ENCODE measurements at regions not wholly inside any gene's neighbourhood (a gene's known extent, or its start where the extent isn't known, plus 50 kb on each side); places are given as distances from the start of the nearest gene placed in this dataset.

DNA sequence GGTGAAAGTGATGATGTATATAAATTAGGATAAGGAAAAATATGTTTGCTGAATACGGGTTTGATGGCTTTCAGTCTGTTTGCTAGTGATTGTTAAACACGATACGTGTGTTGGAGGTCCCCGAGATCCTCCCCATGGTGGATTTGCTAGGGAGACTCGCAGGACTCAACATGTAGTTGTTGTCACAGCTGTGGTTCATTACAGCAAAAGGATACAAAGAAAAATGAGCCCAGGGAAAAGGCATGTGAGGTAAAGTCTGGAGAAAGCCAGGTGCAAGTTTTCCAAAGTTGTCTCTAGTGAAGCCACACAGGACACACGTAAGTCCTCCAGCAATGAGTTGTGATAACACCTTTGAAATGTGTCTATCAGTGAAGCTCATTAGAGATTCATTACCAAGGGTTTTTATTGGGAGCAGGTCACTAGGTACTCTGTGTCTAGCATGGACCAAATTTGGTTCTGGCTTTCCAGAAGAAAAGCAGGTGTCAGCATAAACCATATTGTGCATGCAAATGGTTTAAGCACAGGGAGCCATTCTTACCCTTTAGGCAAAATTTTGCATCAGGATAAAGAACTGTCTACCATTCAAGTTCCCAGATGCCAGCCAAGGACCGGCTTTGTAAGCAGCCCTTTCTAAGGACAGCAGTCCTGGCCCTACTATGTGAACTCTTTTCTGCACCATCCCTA is 215.2 kb upstream of the WSCD1 start:
- no peaks in the 10 kb centered on the region for H3K36me3 ChIP-seq (ENCODE audit: insufficient read depth, low read length)

DNA sequence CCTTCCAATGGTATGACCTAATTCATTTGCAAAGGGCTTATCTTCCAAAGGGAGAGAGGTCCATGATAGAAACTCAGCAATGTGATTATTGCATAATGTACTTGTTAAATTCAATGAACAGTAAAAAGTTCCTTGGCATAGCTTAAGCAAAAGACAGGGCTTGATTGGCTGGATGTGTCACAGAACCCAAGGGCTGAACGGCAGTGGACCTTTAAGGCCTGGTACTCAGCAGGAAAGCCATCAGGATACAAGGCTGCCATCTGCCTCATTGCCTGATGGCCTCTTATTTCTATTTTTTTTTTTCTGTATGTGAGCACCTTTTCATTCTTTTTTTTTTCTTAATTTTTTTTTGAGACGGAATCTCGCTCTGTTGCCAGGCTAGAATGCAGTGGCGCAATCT is 208.9 kb upstream of the WSCD1 start:
- Histone ChIP-seq H2AFZ (ENCODE audit: low read length) (no peak overlapping the region), H3K4me2 (ENCODE audit: insufficient read depth, low read length) (no peak overlapping the region), H4K20me1 (ENCODE audit: insufficient read depth, low read length) (no peaks in the 10 kb centered on the region), H3K79me2 (ENCODE audit: insufficient read depth, low read length) (no peaks in the 10 kb centered on the region), H3K36me3 (ENCODE audit: insufficient read depth, low read length) (no peaks in the 10 kb centered on the region), H3K9me3 (ENCODE audit: low read depth, low read length) (no peaks in the 10 kb centered on the region), H3K4me1 (ENCODE audit: insufficient read depth, low read length) (no peaks in the 10 kb centered on the region), H3K4me3 (ENCODE audit: insufficient read depth, low read length) (no peak overlapping the region), H3K27me3 (ENCODE audit: insufficient read depth, low read length) (no peaks in the 10 kb centered on the region), H3K27ac (ENCODE audit: low read depth, low read length) (no peak overlapping the region)
- DNase-seq (ENCODE audit: insufficient read length, low spot score, missing footprints): no peak
- TF ChIP-seq, protein P1, sequence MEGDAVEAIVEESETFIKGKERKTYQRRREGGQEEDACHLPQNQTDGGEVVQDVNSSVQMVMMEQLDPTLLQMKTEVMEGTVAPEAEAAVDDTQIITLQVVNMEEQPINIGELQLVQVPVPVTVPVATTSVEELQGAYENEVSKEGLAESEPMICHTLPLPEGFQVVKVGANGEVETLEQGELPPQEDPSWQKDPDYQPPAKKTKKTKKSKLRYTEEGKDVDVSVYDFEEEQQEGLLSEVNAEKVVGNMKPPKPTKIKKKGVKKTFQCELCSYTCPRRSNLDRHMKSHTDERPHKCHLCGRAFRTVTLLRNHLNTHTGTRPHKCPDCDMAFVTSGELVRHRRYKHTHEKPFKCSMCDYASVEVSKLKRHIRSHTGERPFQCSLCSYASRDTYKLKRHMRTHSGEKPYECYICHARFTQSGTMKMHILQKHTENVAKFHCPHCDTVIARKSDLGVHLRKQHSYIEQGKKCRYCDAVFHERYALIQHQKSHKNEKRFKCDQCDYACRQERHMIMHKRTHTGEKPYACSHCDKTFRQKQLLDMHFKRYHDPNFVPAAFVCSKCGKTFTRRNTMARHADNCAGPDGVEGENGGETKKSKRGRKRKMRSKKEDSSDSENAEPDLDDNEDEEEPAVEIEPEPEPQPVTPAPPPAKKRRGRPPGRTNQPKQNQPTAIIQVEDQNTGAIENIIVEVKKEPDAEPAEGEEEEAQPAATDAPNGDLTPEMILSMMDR (IDR thresholded peaks at IDR 0.05; ENCODE audit: extremely low read depth, low read depth, low read length): no peak

More for the DNA sequence above, 215.2 kb upstream of the WSCD1 start:
- H3K27me3 ChIP-seq (ENCODE audit: insufficient read depth, low read length): no peaks in the 10 kb centered on the region
- no peak overlapping the region for H3K27ac ChIP-seq (ENCODE audit: low read depth, low read length)
- H3K4me2 ChIP-seq (ENCODE audit: insufficient read depth, low read length): no peak overlapping the region
- no peak overlapping the region for H3K4me3 ChIP-seq (ENCODE audit: insufficient read depth, low read length)
- TF ChIP-seq, protein P1 (IDR thresholded peaks at IDR 0.05; ENCODE audit: extremely low read depth, low read depth, low read length): no peak
- DNase-seq (ENCODE audit: insufficient read length, low spot score, missing footprints): no peak
- H3K4me1 ChIP-seq (ENCODE audit: insufficient read depth, low read length): no peaks in the 10 kb centered on the region
- no peaks in the 10 kb centered on the region for H3K9me3 ChIP-seq (ENCODE audit: low read depth, low read length)
- H4K20me1 ChIP-seq (ENCODE audit: insufficient read depth, low read length): no peaks in the 10 kb centered on the region
- no peaks in the 10 kb centered on the region for H3K79me2 ChIP-seq (ENCODE audit: insufficient read depth, low read length)
- H2AFZ ChIP-seq (ENCODE audit: low read length): no peak overlapping the region

DNA sequence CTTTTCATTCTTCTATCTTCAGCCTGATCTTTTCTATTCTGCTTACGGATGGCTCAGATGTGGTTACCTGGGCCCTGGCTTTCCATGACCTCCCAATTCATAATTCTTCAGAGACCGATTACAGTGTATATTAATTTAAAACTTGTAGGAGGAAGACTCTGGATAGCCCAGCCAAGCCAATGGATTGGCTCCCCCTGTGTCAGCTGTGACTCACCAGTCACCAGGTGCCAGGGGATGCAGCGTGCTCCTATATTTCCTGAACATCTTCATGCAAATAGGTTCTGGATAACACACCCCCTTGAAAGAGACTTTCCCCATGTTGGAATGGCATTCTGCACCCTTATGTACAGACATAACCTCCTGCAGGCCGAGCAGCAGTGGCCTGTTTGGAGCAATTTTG is 208.3 kb upstream of the WSCD1 start:
- H3K27ac ChIP-seq (ENCODE audit: low read depth, low read length): no peak overlapping the region
- no peak overlapping the region for H3K4me3 ChIP-seq (ENCODE audit: insufficient read depth, low read length)
- H3K36me3 ChIP-seq (ENCODE audit: insufficient read depth, low read length): no peaks in the 10 kb centered on the region
- no peaks in the 10 kb centered on the region for H3K27me3 ChIP-seq (ENCODE audit: insufficient read depth, low read length)
- peak; percentile 66 for DNase-seq (ENCODE audit: insufficient read length, low spot score, missing footprints)
- TF ChIP-seq, protein P1 (IDR thresholded peaks at IDR 0.05; ENCODE audit: extremely low read depth, low read depth, low read length): no peak
- no peaks in the 10 kb centered on the region for H3K79me2 ChIP-seq (ENCODE audit: insufficient read depth, low read length)
- no peak overlapping the region for H2AFZ ChIP-seq (ENCODE audit: low read length)
- no peak overlapping the region for H3K4me2 ChIP-seq (ENCODE audit: insufficient read depth, low read length)
- no peaks in the 10 kb centered on the region for H4K20me1 ChIP-seq (ENCODE audit: insufficient read depth, low read length)
- no peaks in the 10 kb centered on the region for H3K9me3 ChIP-seq (ENCODE audit: low read depth, low read length)
- H3K4me1 ChIP-seq (ENCODE audit: insufficient read depth, low read length): no peaks in the 10 kb centered on the region

DNA sequence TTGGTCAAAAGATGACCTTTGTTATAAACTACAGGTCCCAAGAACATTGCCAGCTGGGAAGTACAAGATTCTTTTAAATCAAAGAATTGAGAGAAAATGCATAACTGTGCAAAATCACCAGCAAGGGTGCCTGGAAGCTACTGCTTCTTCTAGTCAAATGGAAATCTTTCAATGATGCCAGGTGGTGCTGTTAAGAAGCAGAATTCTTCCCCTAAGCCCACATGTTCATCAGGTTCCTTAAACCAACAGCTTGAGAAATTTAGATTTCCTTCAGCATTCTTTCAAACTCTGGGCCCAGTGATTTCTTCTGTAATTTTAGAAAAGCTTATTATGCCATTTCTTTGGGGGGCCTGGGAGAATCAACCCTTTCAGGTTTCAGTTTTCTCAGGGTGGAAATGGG is 207.8 kb upstream of the WSCD1 start:
- no peaks in the 10 kb centered on the region for H3K4me1 ChIP-seq (ENCODE audit: insufficient read depth, low read length)
- DNase-seq (ENCODE audit: insufficient read length, low spot score, missing footprints): peak; percentile 68
- H3K36me3 ChIP-seq (ENCODE audit: insufficient read depth, low read length): no peaks in the 10 kb centered on the region
- no peaks in the 10 kb centered on the region for H3K79me2 ChIP-seq (ENCODE audit: insufficient read depth, low read length)
- no peaks in the 10 kb centered on the region for H4K20me1 ChIP-seq (ENCODE audit: insufficient read depth, low read length)
- H3K9me3 ChIP-seq (ENCODE audit: low read depth, low read length): no peaks in the 10 kb centered on the region
- H3K27ac ChIP-seq (ENCODE audit: low read depth, low read length): no peak overlapping the region
- no peak overlapping the region for H2AFZ ChIP-seq (ENCODE audit: low read length)
- no peak overlapping the region for H3K4me3 ChIP-seq (ENCODE audit: insufficient read depth, low read length)
- no peak overlapping the region for H3K4me2 ChIP-seq (ENCODE audit: insufficient read depth, low read length)
- TF ChIP-seq, protein P1 (IDR thresholded peaks at IDR 0.05; ENCODE audit: extremely low read depth, low read depth, low read length): no peak
- no peaks in the 10 kb centered on the region for H3K27me3 ChIP-seq (ENCODE audit: insufficient read depth, low read length)

Measured in osteoblast (primary cell).